ENCODE measurements at regions not wholly inside any gene's neighbourhood (a gene's known extent, or its start where the extent isn't known, plus 50 kb on each side); places are given as distances from the start of the nearest gene placed in this dataset.
"Not testable (repeated sequence)": the region's sequence is repeated elsewhere in the genome, so short reads cannot be mapped to it uniquely, and the experiment has no call there.

GRCh38 chr7:91473619-91474018 lies 209.4 kb downstream of the FZD1 start:
- DNase-seq = no peak

- DNase-seq = no peak
These were observed 209.8 kb downstream of the FZD1 start for GRCh38 chr7:91474074-91474473.

- not testable (repeated sequence) for DNase-seq
These were observed 216.2 kb downstream of the FZD1 start for GRCh38 chr7:91480470-91480869.

- DNase-seq = no peak
These were observed 227.6 kb downstream of the FZD1 start for GRCh38 chr7:91491868-91492267.

- DNase-seq = no peak
These were observed 228.1 kb downstream of the FZD1 start for GRCh38 chr7:91492317-91492716.

GRCh38 chr7:91492773-91493172 lies 228.5 kb downstream of the FZD1 start:
- no peak for DNase-seq

GRCh38 chr7:91494450-91494849 lies 230.2 kb downstream of the FZD1 start:
- DNase-seq = no peak

GRCh38 chr7:91496251-91496820 lies 232.1 kb downstream of the FZD1 start:
- no peak for DNase-seq

- not testable (repeated sequence) for DNase-seq
These were observed 233.0 kb downstream of the FZD1 start for GRCh38 chr7:91497277-91497676.

- no peak for DNase-seq
These were observed 239.8 kb downstream of the FZD1 start for GRCh38 chr7:91503934-91504555.

- DNase-seq = peak; percentile 37
These were observed 240.7 kb downstream of the FZD1 start for GRCh38 chr7:91504919-91505318.

- not testable (repeated sequence) for DNase-seq
These were observed 242.7 kb downstream of the FZD1 start for GRCh38 chr7:91506966-91507365.

- DNase-seq = not testable (repeated sequence)
These were observed 247.6 kb downstream of the FZD1 start for GRCh38 chr7:91511861-91512260.

- DNase-seq = no peak
These were observed 248.7 kb downstream of the FZD1 start for GRCh38 chr7:91512958-91513357.

- DNase-seq = no peak
These were observed 250.4 kb downstream of the FZD1 start for GRCh38 chr7:91514591-91514990.

GRCh38 chr7:91515961-91516360 lies 251.7 kb downstream of the FZD1 start:
- no peak for DNase-seq

GRCh38 chr7:91517201-91517785 lies 253.1 kb downstream of the FZD1 start:
- no peak for DNase-seq

GRCh38 chr7:91518058-91518457 lies 253.8 kb downstream of the FZD1 start:
- DNase-seq = no peak

- DNase-seq = peak; percentile 34
These were observed 255.3 kb downstream of the FZD1 start for GRCh38 chr7:91519241-91520158.

GRCh38 chr7:91520645-91521044 lies 256.4 kb downstream of the FZD1 start:
- DNase-seq = peak; percentile 42

GRCh38 chr7:91526404-91526803 lies 262.2 kb downstream of the FZD1 start:
- DNase-seq = no peak

- DNase-seq = no peak
These were observed 263.2 kb downstream of the FZD1 start for GRCh38 chr7:91527460-91527859.

- DNase-seq = no peak
These were observed 269.8 kb downstream of the FZD1 start for GRCh38 chr7:91533996-91534395.
